GM20431 (cell line): ENCODE measurements at regions not wholly inside any gene's neighbourhood (a gene's known extent, or its start where the extent isn't known, plus 50 kb on each side); places are given as distances from the start of the nearest gene placed in this dataset.

Experiments used
- in situ Hi-C: fragments of 300-500 bp; cut with MseI, MboI; formaldehyde crosslinking; loops from one replicate; pipeline ENCODE4 v1.15.0; 2020; ENCODE audit warnings: low sequenced_read_pairs; ENCODE audit not compliant: unreplicated experiment

DNA sequence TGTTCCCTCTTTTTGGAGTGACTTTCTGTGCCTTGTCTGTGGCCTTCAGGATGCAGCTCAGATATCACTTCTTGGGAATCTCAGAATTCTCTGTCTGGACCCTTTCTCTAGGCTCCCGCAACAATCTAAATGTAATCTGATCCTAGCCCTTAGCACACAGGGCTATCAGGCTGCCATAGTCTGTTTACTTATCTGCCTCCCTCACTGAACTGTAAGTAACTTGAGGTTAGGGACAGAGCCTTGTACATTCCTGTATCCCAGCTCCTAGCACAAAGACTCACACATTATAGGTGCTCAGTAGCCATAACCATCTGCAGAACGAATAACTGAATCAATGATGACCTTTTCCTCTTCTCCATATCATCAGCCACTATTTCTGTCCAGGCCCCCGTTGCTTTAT is 69.5 kb downstream of the RTL9 start:
- in situ Hi-C loops: no loop called here

DNA sequence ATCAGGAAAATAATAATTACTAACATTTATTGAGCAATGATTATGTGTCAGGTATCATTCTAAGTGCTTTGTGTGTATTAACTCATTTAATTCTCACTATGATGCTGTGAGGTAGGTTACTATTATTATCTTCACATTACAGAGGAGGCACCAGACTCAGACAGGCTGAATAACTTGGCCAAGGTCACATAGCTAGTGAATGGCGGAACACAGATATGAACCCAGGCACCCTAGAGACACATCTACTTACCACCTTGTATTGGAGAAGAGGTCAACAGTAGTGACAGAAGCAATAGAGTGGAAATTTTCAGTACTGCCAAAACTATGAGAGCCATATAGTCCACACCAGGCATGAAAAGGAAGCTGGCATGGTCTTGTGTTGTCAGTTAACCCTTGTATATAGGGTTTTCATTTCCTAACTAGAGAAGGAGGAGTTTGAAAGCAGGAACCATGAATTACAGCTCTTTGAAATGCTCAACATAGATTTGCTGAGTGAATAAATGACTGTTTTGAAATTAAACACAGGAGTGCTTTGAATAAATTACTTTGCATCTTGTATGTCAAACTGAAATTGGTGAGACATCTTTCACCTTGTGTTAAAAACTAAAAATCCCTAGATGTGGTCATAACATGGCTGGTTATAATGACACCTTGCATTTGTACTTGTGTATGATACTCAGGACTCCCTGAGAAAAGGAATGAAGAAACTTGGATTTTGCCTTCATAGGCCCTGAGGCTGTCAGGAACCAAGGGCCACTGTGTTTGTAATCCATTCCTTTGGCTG is 71.8 kb downstream of the RTL9 start:
- in situ Hi-C loops: no loop called here

DNA sequence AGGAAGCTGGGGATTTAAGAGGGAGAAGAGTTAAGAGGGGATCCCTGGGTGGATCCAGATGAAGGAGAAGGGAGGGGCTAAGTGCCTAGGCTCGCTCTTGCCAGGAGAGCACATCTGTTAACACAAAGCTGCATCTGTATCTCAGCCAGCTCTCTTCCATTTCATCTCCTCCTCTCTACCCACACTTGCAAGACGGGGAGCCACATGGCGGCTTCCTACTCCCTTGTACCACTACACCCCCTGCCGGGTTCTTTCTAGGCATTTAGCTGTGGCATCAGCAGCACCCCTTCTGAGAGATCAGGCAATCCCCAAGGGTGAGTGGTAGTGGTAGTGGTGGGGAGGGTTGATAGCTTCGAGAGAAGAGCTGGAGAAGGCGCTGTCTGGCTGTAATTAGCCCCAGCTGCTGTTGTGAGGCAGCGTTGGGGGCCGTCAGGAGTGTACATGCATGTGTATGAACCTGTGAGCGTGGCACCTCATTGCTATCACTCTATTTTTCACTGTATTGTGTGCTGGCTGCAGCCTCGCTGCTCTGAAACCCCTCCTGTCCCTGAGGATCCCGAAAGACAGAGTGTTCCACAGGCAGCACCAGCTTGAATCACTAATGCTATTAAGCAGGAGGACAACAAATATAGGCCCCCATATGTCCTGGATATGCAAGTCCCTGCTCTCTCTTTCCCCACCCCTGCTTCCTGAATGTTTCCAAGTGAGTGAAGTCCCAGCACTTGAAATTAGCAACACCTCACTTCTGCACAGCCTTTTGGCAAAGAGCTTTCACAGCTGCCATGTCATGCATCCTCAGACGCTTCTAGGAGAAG is 73.7 kb downstream of the RTL9 start:
- in situ Hi-C loops: no loop called here

DNA sequence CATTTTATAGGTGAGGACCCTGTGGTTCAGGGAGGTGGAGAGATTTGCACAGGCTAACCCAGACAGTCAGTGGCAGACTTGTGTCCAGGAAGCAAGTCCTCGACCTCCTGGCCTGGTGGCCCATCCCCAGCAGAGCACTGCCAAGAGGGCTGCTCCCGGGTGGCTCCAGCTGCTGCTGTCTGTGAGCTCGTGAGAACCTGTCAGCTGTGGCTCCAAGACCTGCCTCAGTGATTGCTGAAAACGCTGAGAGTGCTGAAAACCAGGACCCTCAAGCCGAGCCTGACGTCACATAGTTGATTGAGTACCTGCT is 74.2 kb downstream of the RTL9 start:
- in situ Hi-C loops: no loop called here

DNA sequence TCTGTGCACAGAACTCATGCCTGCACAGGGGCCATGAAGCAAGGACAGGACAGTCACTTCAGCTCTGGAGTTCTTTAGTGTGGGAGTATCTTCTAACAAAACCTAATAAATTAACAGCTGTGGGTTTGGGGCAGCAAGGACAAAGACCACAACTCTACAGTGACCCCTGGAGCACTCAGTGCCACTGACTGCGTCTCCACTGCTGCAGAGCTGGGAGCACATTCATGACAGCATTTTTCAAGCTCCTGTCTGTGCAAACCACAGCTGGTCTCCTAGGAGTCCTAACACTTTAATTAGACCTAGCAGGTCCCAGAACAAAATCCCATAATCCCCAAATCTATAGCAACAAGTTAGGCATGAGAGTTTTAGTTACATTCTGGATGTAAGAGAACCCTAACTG is 76.5 kb downstream of the RTL9 start:
- in situ Hi-C loops: no loop called here

DNA sequence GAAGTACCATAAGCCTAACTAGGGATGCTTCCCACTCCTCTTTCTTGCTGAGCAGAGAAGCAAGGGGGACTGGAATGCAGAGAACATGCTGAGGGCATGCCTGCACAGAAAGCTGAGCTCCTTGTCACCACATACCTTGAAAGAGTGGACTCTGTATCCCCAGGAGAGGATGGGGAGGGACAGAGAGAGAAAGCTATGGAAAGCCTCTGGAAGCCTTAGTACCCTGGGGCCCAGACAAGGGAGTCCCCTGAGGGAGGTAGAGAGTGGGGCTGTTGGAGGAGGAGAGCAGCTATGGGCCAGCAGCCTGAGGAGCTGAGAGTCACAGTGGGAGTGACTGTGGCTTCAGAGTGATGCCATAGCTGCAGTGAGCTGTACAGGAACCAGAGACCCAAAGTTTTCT is 77.9 kb downstream of the RTL9 start:
- in situ Hi-C loops: no loop called here

DNA sequence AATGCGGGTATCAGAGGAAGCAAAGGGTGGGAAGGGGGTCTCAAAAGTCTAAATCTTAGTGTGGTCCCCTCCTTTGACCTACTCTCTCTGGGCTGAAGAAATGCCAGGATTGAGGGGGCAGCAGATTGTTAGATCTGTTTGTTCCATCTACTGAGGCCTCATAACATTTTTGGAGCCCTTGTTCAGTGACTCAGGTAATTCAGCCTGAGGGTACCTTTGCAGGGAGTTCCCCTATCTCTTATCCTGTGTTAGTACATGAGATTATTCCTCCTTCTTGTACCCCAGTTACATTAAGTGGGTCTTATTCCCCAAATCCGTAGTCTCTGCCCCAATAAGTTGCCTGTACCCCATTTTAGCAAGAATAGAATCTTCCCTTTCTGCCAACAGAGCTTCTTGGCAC is 79.0 kb downstream of the RTL9 start:
- in situ Hi-C loops: no loop called here

DNA sequence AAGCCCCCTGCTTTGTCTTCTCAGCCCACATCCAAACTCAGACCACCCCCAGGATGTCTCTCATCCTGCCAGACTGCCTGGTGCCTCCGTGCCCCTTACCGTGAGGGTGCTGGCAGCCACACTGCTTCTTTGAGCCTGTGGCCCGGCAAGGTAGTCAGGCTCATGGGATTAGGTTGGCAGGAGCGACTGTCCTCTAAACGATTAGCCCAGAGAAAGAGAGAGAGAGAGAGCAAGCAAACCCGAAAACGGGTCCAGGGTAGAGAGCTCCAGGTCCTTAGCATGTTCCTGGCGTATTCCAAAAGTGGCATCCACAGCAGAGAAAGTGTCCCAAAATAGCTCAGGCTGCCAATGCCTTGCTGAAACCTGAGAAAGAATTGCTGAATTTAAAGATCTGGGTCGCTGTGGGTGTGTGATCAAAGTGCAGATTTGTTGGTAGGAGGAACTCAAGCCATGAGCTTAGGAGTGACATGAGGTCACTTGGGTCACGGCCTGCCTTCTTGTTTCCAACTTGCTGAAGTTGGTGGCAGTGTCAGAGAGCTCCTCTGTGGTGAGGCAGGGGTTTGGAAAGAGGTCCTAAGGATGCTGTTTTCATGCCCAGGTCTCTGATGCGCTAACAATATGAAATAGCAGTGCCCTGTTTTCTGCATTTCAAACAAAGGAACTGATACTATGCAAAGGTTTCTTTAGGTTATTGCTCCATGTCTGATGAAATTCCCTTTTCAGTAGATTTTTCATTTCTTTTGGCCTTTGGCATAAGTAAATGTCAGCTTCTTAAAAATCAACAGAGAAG is 81.6 kb downstream of the RTL9 start:
- in situ Hi-C loops: no loop called here

DNA sequence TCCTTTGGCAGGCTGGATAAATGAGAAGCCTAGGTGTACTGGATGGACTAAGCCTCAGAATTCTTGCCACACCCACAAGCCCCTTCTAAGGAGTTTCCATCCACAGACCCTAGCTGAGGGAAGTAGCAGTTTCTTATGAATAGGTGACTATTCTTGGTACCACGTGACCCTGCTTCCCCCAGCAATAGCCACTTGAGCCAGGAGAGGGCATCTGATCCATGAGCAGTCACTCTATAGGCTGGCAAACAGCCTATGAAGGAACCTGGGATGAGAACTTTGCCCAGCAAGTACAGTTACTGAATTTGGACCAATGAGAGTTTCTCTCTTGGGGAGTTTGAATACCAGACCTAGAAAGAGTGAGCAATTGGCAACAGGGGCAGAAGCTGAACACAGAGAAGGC is 84.0 kb downstream of the RTL9 start:
- in situ Hi-C loops: no loop called here

DNA sequence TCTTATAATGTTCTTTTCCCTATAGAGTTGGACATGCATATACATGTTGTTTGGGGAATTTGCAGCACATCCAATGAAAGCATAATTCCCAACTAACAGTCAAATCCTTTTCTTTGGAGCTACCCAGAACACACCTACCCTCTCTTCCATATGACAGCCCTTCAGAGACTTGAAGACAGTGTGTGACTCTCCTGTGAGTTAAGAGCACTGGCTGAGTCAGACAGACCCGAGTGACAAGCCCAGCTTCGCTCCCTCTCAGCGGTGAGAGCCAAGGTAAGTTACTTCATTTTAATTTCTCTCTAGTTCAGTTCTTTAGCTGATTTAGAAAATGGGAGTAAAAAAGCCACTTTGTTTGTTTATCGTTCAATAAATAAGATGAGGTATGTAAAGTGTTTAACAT is 86.3 kb downstream of the RTL9 start:
- in situ Hi-C loops: no loop called here

DNA sequence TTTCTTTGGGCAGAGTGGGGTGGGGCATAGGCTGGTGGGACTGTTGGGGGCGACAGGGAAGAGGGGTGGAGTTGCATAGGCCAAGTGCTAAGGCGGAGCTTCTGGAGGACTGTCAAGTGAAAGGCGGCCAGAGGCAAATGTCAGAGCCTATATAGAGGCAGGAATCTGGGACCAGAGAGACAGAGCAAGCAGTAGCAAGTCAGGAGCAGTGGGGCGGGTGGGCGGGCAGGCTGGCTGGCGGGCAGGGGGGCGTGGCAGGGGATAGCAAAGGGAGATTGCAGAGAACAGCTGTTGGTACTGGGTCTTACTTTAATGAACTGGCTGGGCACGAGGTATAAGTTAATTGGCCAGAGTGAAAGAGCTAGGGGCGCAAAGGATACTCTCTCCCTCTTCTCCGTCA is 89.8 kb downstream of the RTL9 start:
- in situ Hi-C loops: no loop called here

DNA sequence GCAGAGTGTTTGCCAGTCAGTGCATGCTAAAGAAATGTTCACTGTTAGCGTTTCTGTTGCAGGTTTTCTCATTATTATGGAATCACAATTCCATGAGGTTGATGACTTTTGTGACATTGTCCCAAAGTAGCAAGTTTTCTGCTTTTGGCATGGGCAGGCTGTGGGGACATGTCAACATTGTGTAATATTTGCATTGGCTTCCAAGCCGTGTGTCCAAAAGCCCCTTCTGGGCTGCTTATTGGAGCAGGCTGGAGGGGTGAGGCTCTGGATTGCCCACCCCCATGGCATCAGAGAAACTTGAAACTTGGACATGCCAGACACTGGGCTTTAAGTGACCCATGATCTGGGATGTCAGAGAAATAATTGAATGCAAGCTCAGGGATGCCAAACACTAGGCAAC is 90.7 kb downstream of the RTL9 start:
- in situ Hi-C loops: no loop called here

DNA sequence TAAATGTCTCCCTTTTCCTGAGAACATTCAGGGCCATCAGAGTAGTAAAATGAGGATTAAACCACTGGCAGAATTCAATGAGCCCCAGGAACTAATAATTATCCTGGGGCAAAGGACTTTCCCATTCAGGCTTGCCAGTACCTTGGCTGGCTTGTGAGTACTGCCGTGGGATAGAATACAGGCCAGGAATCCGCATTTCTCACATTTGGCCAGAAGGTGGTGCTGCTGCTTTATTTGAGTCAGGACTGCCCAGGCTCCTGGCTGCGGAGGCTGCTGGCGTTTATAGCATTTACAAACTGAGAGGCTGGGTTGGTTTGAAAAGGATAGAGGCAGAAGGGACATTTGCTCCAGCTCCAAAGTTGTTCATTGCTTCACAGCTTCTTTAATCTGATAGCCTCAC is 91.4 kb downstream of the RTL9 start:
- in situ Hi-C loops: loop anchor here (25.0 kb wide), 1 partner anchor 387 kb away; no protein-coding TSS in a partner anchor

DNA sequence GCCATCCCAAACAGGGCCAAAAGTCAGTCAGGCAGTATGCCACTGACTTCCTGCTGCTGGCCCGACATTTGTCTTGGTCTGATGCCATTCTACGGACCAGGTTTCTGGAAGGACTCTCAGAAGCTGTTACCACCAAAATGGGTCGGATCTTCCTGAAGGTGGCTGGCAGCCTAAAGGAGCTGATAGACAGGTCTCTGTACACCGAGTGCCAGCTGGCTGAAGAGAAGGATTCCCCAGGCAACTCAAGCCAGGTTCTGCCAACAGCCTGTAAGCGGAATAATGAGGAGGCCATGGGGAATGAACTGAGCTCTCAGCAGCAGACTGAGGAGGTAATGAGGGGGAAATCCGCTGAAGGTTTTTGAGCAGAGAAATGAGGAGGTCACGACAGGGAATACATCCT is 95.7 kb downstream of the RTL9 start:
- in situ Hi-C loops: loop anchor here (25.0 kb wide), 1 partner anchor 383 kb away; no protein-coding TSS in a partner anchor

DNA sequence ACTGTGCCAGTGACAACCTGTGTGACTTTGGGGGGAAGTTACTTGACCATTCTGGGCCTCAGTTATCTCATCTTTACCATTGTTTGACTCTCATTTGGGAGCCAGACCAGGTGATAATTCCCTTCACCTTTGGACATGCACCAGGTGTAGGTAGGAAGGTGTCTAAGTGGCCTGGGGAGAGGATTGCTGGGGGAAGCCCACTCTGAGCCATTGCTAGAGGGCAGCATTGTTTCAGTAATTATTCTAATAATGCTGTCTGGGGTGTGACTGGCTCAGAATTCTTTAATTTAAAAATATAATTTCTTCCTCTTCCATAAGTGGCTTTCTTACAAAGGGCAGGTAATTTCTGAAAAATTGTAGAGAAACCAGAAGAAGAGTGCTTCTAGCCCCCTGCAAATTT is 104.3 kb downstream of the RTL9 start:
- in situ Hi-C loops: loop anchor here (25.0 kb wide), 1 partner anchor 374 kb away; no protein-coding TSS in a partner anchor

DNA sequence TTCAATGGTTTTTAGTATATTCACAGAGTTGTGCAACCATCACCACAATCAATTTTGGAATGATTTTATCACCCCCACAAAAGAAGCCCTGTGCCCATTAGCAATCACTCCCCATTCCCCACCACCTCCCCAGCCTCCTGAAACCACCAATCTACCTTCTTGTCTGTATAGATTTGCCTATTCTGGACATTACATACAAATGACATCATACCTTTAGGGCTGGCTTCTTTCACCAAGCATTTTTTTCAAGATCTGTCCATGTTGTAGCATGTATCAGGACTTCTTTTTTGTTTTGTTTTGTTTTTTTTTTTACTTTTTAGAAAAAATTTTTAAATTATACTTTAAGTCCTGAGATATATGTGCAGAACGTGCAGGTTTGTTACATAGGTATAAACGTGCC is 108.1 kb downstream of the RTL9 start:
- in situ Hi-C loops: loop anchor here (25.0 kb wide), 1 partner anchor 371 kb away; no protein-coding TSS in a partner anchor

DNA sequence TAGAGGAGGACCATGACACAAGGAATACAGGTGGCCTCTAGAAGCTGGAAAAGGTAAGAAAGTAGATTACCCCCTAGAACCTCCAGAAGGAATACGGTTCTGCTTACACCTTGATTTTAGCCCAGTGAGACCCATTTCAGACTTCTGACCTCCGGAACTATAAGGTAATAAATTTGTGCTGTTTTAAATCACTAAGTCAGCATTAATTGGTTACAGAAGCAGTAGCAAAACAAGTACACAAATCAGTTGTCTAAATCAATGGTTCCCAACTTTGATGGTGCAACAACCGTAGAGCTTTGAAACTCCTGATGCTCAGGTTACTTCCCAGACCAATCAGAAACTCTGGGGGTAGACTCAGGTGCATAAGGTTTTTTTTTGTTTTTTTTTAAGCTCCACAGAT is 113.6 kb downstream of the RTL9 start:
- in situ Hi-C loops: loop anchor here (25.0 kb wide), 1 partner anchor 365 kb away; no protein-coding TSS in a partner anchor

DNA sequence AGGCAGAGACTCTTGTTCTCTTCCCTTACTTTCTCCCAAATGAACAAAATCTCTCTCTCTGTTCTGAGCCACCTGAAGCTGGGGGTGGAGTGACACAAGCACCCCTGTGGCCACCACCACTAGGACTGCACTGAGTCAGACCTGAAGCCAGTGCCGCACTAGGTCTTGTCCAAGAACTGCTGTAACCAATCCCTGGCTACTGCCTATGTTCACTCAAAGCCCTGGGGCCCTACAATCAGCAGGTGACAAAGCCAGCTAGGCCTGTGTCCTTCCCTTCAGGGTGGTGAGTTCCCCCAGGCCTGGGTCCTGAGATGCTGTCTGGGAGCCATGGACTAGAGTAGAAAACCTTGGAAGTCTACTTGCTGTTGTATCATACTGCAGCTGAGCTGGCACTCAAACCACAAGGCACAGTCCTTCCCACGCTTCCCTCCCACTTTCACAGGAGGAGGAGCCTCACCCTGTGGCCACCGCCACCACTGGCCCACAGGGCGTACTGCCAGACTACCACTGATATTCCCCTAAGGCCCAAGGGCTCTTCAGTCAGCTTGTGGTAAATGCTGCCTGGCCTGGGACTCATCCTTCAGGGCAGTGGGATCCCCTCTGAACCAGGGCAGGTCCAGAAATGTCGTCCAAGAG is 119.1 kb downstream of the RTL9 start:
- in situ Hi-C loops: no loop called here

DNA sequence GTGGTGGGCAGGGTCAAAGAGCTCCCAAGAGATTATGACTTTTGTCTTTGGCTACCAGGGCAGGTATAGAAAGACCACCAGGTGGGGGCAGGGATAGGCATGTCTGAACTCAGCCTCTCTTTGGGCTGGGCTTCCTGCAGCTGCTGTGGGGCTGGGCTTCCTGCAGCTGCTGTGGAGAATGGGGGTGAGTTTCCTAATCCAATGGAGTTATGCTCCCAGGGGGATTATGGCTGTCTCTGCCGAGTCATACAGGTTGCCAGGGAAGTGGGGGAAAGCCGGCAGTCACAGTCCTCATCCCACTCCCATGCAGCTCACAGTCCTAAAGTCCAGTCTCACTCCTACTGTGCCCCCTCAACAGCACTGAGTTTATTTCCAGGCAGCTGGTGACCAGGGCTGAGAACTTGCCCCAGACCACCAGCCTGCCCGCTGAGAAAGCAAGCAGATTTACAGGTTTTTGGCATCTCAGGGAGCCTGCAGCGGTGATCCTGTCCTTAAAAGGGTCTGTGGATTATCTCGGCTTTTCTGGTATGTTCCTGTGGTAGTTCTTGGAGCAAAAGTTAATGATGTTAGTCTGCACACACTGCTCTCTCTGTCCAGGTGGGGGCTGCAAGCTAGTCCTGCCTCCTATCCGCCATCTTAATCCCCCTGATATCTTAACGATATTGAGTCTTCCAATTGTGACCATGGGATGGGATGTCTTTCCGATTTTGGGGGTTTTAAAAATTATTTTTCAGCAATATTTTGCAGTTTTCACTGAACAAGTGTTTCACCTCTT is 133.4 kb downstream of the RTL9 start:
- in situ Hi-C loops: no loop called here
